ENCODE measurements at regions not wholly inside any gene's neighbourhood (a gene's known extent, or its start where the extent isn't known, plus 50 kb on each side); places are given as distances from the start of the nearest gene placed in this dataset.

DNA sequence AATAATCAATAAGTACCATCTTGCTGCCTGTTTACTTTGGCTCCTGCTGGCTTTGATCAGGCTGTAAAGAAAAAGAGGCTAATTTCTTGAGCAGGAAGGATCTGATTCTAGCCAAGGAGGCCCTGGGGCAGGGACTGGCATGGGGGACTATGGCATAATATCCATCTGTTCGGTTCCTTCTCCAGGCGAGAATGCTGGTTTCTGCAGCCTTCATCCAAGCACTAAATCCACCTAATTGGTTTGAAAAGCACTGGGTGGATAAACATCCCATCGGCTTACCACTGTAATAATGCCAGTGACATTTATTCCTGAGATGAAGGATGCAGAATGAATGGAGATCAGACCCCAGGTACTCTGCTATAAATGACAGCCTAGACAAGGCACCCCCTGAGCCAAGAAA lies 180.0 kb upstream of the ASIC2 start:
- TF ChIP-seq, protein P1, sequence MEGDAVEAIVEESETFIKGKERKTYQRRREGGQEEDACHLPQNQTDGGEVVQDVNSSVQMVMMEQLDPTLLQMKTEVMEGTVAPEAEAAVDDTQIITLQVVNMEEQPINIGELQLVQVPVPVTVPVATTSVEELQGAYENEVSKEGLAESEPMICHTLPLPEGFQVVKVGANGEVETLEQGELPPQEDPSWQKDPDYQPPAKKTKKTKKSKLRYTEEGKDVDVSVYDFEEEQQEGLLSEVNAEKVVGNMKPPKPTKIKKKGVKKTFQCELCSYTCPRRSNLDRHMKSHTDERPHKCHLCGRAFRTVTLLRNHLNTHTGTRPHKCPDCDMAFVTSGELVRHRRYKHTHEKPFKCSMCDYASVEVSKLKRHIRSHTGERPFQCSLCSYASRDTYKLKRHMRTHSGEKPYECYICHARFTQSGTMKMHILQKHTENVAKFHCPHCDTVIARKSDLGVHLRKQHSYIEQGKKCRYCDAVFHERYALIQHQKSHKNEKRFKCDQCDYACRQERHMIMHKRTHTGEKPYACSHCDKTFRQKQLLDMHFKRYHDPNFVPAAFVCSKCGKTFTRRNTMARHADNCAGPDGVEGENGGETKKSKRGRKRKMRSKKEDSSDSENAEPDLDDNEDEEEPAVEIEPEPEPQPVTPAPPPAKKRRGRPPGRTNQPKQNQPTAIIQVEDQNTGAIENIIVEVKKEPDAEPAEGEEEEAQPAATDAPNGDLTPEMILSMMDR (IDR thresholded peaks at IDR 0.05) = no peak
- no peak for TF ChIP-seq POLR2A (IDR thresholded peaks at IDR 0.05)

Measured in Peyer's patch (tissue), 4 donors.